ENCODE measurements at regions not wholly inside any gene's neighbourhood (a gene's known extent, or its start where the extent isn't known, plus 50 kb on each side); places are given as distances from the start of the nearest gene placed in this dataset.
A peak's percentile ranks its signal among the peaks of the same experiment; 100 is the strongest.
"Not testable (repeated sequence)": the region's sequence is repeated elsewhere in the genome, so short reads cannot be mapped to it uniquely, and the experiment has no call there.

GRCh38 chr5:122515210-122515609 lies 203.2 kb downstream of the SNCAIP start:
- not testable (repeated sequence) for DNase-seq (ENCODE audit: low spot score)

GRCh38 chr5:122515709-122516431 lies 203.8 kb downstream of the SNCAIP start:
- DNase-seq (ENCODE audit: low spot score) = peak; percentile 87

GRCh38 chr5:122516432-122516743 lies 204.4 kb downstream of the SNCAIP start:
- no peak for DNase-seq (ENCODE audit: low spot score)

GRCh38 chr5:122517091-122517490 lies 205.1 kb downstream of the SNCAIP start:
- no peak for DNase-seq (ENCODE audit: low spot score)

DNA sequence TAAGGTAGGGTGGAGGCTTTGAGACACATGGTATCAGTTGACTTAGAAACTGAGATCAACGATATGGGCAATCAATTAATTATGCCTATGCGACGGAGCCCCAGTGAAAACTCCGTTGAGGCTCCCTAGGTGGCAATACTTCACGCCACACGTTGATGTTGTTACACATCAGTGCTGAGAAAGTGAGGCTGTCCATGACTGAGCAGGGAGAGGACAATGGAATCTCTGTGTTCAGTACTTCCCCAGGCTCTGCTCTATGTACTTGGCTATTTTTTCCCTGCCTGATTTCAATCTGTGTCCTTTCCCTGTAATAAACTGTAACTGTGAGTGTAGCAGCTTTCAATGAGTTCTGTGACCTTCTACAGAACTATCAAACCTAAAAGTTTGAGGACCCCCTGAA lies 211.7 kb downstream of the SNCAIP start:
- DNase-seq (ENCODE audit: low spot score) = no peak

- DNase-seq (ENCODE audit: low spot score) = no peak
Observed at GRCh38 chr5:122527547-122527946, 215.5 kb downstream of the SNCAIP start.

DNA sequence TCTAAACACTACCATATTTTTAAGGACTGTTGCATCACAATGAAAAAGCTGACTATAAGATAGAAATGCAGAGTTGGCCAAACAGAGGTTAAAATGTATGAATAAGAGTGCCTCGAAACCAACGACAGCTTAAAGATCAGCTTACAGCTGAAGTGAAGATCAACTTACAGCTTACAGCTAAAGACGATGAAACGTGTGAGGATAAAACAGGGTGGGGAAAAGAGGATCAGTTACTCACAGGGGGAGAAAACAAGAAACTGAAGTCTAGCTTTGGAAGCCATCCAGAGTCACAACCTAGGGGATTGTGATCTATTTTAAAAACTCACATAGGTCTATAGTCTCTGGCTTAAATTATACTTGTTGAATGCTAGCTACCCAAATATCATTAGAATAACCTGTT lies 220.0 kb downstream of the SNCAIP start:
- DNase-seq (ENCODE audit: low spot score) = no peak

- DNase-seq (ENCODE audit: low spot score) = no peak
Observed at GRCh38 chr5:122533825-122534224, 221.8 kb downstream of the SNCAIP start.

DNA sequence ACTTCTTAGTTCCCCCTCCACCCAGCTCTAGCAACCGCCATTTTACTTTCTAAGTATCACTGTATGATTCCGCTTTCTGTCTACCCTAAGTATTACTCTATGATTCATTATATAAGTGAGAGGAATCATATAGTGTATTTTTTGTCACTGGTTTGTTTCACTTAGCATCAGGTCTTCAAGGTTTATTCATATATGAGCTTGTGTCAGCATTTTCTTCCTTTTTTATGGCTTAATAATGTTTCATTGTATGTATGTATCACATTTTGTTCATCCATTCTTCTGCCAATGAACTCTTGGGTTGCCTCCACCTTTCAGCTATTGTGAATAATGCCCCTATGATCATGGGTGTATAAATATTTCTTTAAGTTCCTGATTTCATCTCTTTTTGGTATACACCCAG lies 222.8 kb downstream of the SNCAIP start:
- no peak for DNase-seq (ENCODE audit: low spot score)

- no peak for DNase-seq (ENCODE audit: low spot score)
Observed at GRCh38 chr5:122541388-122541787, 229.4 kb downstream of the SNCAIP start.

- no peak for DNase-seq (ENCODE audit: low spot score)
Observed at GRCh38 chr5:122545986-122546385, 228.9 kb upstream of the SNX2 start.

DNA sequence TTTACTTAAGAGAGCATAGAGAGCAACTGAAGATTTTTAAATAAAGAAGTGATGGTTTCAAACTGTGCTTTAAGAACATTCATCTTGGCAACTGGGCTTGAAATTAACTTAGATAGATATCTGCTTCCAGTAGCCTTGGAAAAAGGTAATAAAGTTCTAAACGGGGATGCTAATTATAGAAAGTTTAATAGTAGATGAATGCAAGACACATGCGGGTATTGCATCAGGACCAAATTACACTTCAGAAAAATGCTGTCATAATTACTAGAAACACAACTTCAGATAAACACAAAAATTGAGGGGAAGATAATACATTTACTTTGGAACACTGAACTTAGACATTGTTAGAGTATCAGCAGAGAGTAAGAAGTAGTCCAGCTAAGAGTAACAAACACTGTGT lies 227.7 kb upstream of the SNX2 start:
- no peak for DNase-seq (ENCODE audit: low spot score)

GRCh38 chr5:122547669-122548068 lies 227.2 kb upstream of the SNX2 start:
- DNase-seq (ENCODE audit: low spot score) = no peak

- no peak for DNase-seq (ENCODE audit: low spot score)
Observed at GRCh38 chr5:122559676-122560075, 215.2 kb upstream of the SNX2 start.

DNA sequence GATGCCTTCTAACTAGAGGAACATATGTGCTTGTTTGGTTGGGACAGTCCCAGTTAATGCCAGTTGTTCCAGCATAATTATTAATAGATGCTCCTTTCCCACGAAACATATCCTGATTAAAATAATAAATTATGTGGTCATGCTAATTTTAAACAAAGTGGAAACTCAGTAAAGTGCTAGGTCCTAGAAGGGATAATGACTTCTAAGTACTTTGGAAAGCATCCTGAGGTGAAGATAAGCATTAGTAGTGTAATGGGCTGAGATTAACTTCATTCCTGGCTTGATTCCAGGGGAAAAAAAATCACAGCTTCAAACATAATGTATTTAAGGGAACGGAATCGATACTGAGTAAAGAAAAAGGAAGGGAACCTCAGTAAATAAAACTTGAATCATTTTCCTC lies 213.7 kb upstream of the SNX2 start:
- DNase-seq (ENCODE audit: low spot score) = no peak

DNA sequence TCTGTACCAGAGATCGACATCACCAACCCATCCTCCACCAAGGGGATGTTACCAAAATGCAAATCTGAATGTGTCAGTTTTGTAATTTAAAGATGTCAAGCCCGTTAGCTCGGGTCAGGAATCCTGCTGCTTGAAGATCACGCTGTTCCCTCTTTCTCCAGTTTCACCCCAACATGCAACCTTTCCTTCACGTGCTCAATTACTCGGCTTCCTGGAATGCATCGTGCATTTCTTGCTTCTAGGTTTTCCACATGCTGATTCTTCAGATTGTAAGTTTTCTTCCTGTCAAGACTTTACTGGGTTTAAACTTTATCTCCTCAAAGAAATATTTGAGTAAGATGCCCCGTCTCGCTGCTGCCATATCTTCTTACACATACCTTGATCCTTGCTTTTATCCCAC lies 209.5 kb upstream of the SNX2 start:
- DNase-seq (ENCODE audit: low spot score) = no peak

DNA sequence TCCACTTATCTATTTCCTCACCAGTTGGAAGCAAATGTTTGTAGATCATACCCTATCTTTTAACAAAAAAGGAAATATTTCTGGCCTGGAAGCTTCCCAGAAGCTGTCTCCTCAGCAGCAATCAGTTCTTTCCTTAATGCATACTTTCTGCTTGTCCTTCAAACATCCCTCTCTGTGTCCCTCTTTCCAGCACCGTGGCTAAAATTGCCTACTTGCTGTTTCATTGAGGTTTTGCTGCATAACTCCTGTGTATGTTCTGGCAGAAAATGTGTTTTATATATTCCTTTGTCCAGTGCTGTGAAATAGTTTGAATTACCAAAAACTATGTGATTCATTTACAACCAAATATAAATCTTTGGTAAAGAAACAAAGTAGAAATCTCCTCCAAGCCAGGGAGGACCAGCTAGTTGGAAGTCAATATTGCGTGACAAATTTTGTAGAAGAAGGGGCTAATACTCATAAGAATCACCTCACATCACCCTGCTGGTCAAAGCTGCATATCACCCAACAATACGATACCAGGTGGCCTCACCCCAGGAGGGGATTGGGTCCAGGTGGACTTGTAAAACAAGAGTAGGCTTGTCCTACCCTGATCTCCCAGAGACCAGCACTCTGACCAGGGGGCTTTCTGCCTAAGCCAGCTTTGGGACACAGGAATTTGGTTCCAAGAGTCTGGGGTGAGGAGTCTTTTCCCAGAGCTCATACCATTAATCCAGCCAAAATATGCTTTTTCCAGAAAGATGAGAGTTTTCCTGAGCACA lies 198.4 kb upstream of the SNX2 start:
- DNase-seq (ENCODE audit: low spot score) = no peak

DNA sequence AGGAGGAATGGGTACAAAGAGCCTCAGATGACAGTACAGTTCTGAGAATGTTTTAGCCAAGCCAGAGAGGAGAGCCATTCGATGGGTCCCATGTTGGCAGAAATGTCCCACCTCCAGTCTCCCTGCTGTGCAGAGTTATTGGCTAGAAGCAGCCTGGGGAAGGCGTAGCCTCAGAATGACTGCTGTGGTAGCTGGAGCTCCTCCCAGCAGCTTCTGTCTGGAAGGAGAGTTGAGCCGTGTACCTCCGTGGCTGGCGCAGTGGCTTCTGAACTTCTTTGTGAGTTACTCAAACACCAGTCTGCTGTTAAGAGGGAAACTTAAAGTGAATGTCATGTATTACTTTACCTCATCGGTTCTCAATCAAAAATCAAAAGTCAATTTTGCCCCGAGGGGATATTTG lies 193.3 kb upstream of the SNX2 start:
- DNase-seq (ENCODE audit: low spot score) = no peak

GRCh38 chr5:122584411-122585300 lies 190.2 kb upstream of the SNX2 start:
- no peak for DNase-seq (ENCODE audit: low spot score)

- DNase-seq (ENCODE audit: low spot score) = no peak
Observed at GRCh38 chr5:122585371-122585770, 189.5 kb upstream of the SNX2 start.

GRCh38 chr5:122586351-122586750 lies 188.5 kb upstream of the SNX2 start:
- no peak for DNase-seq (ENCODE audit: low spot score)

DNA sequence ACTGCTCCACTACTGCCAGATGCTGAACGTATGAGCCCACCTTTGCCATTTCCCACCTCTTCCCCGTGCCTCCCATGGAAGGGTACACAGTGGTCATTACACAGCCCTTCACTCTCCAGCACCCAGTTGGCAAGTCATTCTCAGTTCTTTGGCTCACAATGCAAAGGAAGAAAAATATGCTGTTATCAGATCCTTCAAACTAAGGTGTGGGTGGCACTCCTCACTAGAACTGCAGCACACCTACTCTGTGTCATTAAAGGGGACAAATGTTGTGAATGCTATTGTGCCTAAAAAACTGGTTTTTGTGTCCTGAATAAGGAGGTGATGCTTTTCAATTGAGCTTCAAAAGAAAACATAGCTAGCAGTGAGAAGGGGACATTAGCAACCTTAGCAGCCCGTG lies 183.1 kb upstream of the SNX2 start:
- DNase-seq (ENCODE audit: low spot score) = no peak

- no peak for DNase-seq (ENCODE audit: low spot score)
Observed at GRCh38 chr5:122599000-122599399, 175.9 kb upstream of the SNX2 start.

Measured in H4 (cell line).